Naive thymus-derived CD4-positive, alpha-beta T cell (primary cell): ENCODE measurements at regions not wholly inside any gene's neighbourhood (a gene's known extent, or its start where the extent isn't known, plus 50 kb on each side); places are given as distances from the start of the nearest gene placed in this dataset.
A peak's percentile ranks its signal among the peaks of the same experiment; 100 is the strongest.

Source experiments
- ATAC-seq: fragments of 150-1000 bp; cut with Tn5 transposase; 2 replicates; pipeline ENCODE4 v1.10.0; 2021; ENCODE audit warnings: mild to moderate bottlenecking, moderate library complexity
- CTCF ChIA-PET: fragments of 350-600 bp; sonication (Branson Sonifier 250); formaldehyde crosslinking; loops from one replicate; lab custom pipeline; 2021; ENCODE audit warnings: antibody characterized with exemption; lab: Charles Lee
- POLR2A ChIA-PET: fragments of 350-600 bp; sonication (Branson Sonifier 250); formaldehyde crosslinking; loops from one replicate; lab custom pipeline; 2021; ENCODE audit warnings: antibody characterized with exemption, inconsistent platforms; lab: Charles Lee
- DNase-seq, 9 donors: peaks; one replicate each; pipeline versions ENCODE4 v3.0.0 to v3.0.0-alpha.2; 2020 to 2022; ENCODE audit warnings: mixed read lengths in 1 of 9
- H3K27ac ChIP-seq: one replicate; pipeline ENCODE4 v1.7.0; 2013; ENCODE audit warnings: mild to moderate bottlenecking, low read depth, low read length, moderate library complexity
- H3K27me3 ChIP-seq, 2 donors: one replicate each; pipeline ENCODE4 v1.7.0; 2013; ENCODE audit warnings: low read length in 2 of 2, mild to moderate bottlenecking in 2 of 2, moderate library complexity in 2 of 2; ENCODE audit not compliant: control insufficient read depth in 2 of 2, insufficient read depth in 2 of 2
- H3K36me3 ChIP-seq, 3 experiments: 1 replicate in 2 of 3; 2 replicates in 1 of 3; pipeline ENCODE4 v1.7.0; 2013; ENCODE audit warnings: low read length in 3 of 3, mild to moderate bottlenecking in 3 of 3, moderate library complexity in 1 of 3; ENCODE audit not compliant: insufficient read depth in 3 of 3, control insufficient read depth in 2 of 3
- H3K4me1 ChIP-seq, 2 donors: one replicate each; pipeline ENCODE4 v1.7.0; 2013; ENCODE audit warnings: low read length in 2 of 2, mild to moderate bottlenecking in 2 of 2, moderate library complexity in 1 of 2; ENCODE audit not compliant: control insufficient read depth in 2 of 2, insufficient read depth in 2 of 2
- H3K4me3 ChIP-seq: 2 replicates; pipeline ENCODE4 v1.7.0; 2013; ENCODE audit warnings: mild to moderate bottlenecking, low read length
- H3K9me3 ChIP-seq, 3 experiments: 1 replicate in 2 of 3; 2 replicates in 1 of 3; pipeline ENCODE4 v1.7.0; 2013; ENCODE audit warnings: low read length in 3 of 3; ENCODE audit not compliant: control insufficient read depth in 2 of 3
- H3K27ac Mint-ChIP-seq, 9 donors: one replicate each; pipeline ENCODE4 v1.8.0; 2020 to 2022; ENCODE audit warnings: mixed read lengths in 9 of 9, mild to moderate bottlenecking in 8 of 9, moderate library complexity in 5 of 9, inconsistent platforms in 2 of 9
- H3K27me3 Mint-ChIP-seq, 5 donors: one replicate each; pipeline ENCODE4 v1.8.0; 2021 to 2022; ENCODE audit warnings: mixed read lengths in 5 of 5, mild to moderate bottlenecking in 1 of 5
- H3K36me3 Mint-ChIP-seq, 5 donors: one replicate each; pipeline ENCODE4 v1.8.0; 2020 to 2022; ENCODE audit warnings: mixed read lengths in 5 of 5, mild to moderate bottlenecking in 3 of 5, inconsistent platforms in 1 of 5
- H3K4me1 Mint-ChIP-seq, 7 donors: one replicate each; pipeline ENCODE4 v1.8.0; 2020 to 2022; ENCODE audit warnings: mixed read lengths in 7 of 7, mild to moderate bottlenecking in 3 of 7, inconsistent platforms in 1 of 7
- H3K4me3 Mint-ChIP-seq, 10 donors: one replicate each; pipeline ENCODE4 v1.8.0; 2020 to 2022; ENCODE audit warnings: mild to moderate bottlenecking in 10 of 10, mixed read lengths in 10 of 10, moderate library complexity in 6 of 10, inconsistent platforms in 2 of 10
- H3K9me3 Mint-ChIP-seq, 11 donors: one replicate each; pipeline ENCODE4 v1.8.0; 2020 to 2022; ENCODE audit warnings: mixed read lengths in 11 of 11, mild to moderate bottlenecking in 4 of 11, inconsistent platforms in 1 of 11, moderate library complexity in 1 of 11
- intact Hi-C, 2 donors: fragments of 100-400 bp; cut with micrococcal nuclease; formaldehyde crosslinking; loops; one replicate each; pipeline ENCODE4 v1.15.1; 2023

GRCh38 chr6:113741651-113742050 lies 115.5 kb upstream of the MARCKS start:
- ATAC-seq (no peak), DNase-seq (no peak)
- POLR2A ChIA-PET, result no interaction called here
- intact Hi-C loops, result no loop called here
- Histone ChIP-seq H3K27ac (no peak overlapping the region), H3K4me3 (no peak overlapping the region), H3K9me3 (no peaks in the 10 kb centered on the region), H3K27me3 (no peaks in the 10 kb centered on the region), H3K36me3 (no peaks in the 10 kb centered on the region), H3K4me1 (no peaks in the 10 kb centered on the region)
- Mint-ChIP-seq H3K27ac (no peak overlapping the region), H3K36me3 (no peaks in the 10 kb centered on the region), H3K4me3 (no peak overlapping the region), H3K27me3 (peaks cover 0 to 4% (median 0%) of the 10 kb centered on the region in 5 donors), H3K4me1 (no peaks in the 10 kb centered on the region), H3K9me3 (no peaks in the 10 kb centered on the region)
- CTCF ChIA-PET, result no interaction called here

DNA sequence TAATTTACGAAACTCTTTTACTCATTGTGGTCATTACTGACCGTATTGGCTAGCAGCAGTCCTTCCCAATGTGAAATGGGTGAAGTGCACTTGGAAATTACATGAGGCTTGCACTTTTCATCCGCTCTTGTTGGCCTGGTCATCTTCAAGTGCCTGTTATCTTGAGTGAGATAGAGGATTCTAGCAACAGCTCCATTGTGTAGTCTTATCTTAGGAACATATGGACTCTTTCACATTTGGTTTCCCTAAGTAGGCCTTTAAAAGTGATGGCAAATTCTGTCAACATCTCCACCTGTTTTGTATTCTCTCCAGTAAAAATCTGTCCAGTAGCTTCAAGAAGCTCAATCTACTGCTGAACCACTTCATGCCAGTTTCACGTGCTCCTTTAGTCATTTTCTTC lies 114.8 kb upstream of the MARCKS start:
- Histone ChIP-seq H3K36me3 (no peaks in the 10 kb centered on the region), H3K9me3 (no peaks in the 10 kb centered on the region), H3K27ac (no peak overlapping the region), H3K4me1 (no peaks in the 10 kb centered on the region), H3K4me3 (no peak overlapping the region), H3K27me3 (no peaks in the 10 kb centered on the region)
- no peak for DNase-seq
- ATAC-seq, result no peak
- Mint-ChIP-seq H3K36me3 (no peaks in the 10 kb centered on the region), H3K27ac (no peak overlapping the region), H3K9me3 (no peaks in the 10 kb centered on the region), H3K27me3 (peaks cover 0 to 4% (median 0%) of the 10 kb centered on the region in 5 donors), H3K4me1 (no peaks in the 10 kb centered on the region), H3K4me3 (no peak overlapping the region)
- POLR2A ChIA-PET, result no interaction called here
- intact Hi-C loops, result no loop called here
- CTCF ChIA-PET, result no interaction called here

- POLR2A ChIA-PET, result no interaction called here
- H3K4me3 ChIP-seq, result no peak overlapping the region
Measured at GRCh38 chr6:113744861-113745260, 112.3 kb upstream of the MARCKS start.

DNA sequence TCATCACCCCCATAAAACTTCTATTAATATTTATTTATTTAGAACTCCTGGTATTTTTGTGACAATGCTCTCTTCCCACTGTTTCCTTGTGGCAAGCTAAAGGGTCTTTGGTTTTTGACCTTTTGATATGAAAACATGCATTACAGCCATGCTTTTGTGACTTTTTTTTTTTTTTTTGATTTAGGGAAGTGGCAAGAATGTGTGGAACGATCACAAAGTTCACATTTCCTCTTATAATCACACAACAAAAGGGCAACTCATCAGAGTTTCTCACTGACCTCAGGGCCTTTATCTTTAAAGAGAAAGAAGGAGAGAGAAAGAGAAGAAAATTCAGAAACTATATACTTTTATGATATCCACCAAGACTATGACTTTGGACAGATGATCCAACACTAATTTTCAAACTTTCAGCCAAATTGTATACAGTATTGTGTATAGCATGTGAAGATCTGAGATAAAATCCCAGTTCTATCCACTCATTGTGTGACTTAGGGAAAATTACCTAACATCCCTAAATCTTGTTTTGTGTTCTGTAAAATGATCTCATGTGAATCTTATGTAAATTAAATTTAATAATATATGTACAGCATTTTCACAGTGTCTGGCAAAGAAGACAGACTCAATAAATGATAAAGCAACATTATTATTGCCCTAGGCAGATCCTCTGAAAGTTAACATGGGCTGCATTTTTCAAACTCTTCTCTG lies 106.8 kb upstream of the MARCKS start:
- H3K36me3 ChIP-seq, result no peaks in the 10 kb centered on the region
- H3K27ac ChIP-seq, result no peak overlapping the region
- H3K27ac Mint-ChIP-seq, result no peak overlapping the region
- ATAC-seq (no peak), DNase-seq (no peak)
- H3K9me3 Mint-ChIP-seq, result peaks cover 0 to 5% (median 0%) of the 10 kb centered on the region in 11 donors
- H3K36me3 Mint-ChIP-seq, result no peaks in the 10 kb centered on the region
- peaks cover 0 to 2% (median 0%) of the 10 kb centered on the region in 7 donors for H3K4me1 Mint-ChIP-seq
- no peak overlapping the region for H3K4me3 Mint-ChIP-seq
- ChIA-PET CTCF (no interaction called here), POLR2A (no interaction called here)
- H3K4me1 ChIP-seq, result no peaks in the 10 kb centered on the region
- H3K9me3 ChIP-seq, result no peaks in the 10 kb centered on the region
- H3K27me3 ChIP-seq, result no peaks in the 10 kb centered on the region
- H3K27me3 Mint-ChIP-seq, result peaks cover 0 to 3% (median 0%) of the 10 kb centered on the region in 5 donors
- intact Hi-C loops, result no loop called here
- no peak overlapping the region for H3K4me3 ChIP-seq

More at GRCh38 chr6:113744861-113745260, 112.3 kb upstream of the MARCKS start:
- CTCF ChIA-PET, result no interaction called here
- Histone ChIP-seq H3K36me3 (no peaks in the 10 kb centered on the region), H3K4me1 (no peaks in the 10 kb centered on the region), H3K9me3 (no peaks in the 10 kb centered on the region), H3K27ac (no peak overlapping the region), H3K27me3 (no peaks in the 10 kb centered on the region)
- H3K4me3 Mint-ChIP-seq, result no peak overlapping the region
- no peaks in the 10 kb centered on the region for H3K36me3 Mint-ChIP-seq
- peaks cover 0 to 3% (median 0%) of the 10 kb centered on the region in 5 donors for H3K27me3 Mint-ChIP-seq
- no peaks in the 10 kb centered on the region for H3K4me1 Mint-ChIP-seq
- intact Hi-C loops, result no loop called here
- peak overlapping the region in 1 of 9 donors; percentile 50 for H3K27ac Mint-ChIP-seq
- no peak for DNase-seq
- H3K9me3 Mint-ChIP-seq, result peaks cover 0 to 5% (median 0%) of the 10 kb centered on the region in 11 donors
- no peak for ATAC-seq

DNA sequence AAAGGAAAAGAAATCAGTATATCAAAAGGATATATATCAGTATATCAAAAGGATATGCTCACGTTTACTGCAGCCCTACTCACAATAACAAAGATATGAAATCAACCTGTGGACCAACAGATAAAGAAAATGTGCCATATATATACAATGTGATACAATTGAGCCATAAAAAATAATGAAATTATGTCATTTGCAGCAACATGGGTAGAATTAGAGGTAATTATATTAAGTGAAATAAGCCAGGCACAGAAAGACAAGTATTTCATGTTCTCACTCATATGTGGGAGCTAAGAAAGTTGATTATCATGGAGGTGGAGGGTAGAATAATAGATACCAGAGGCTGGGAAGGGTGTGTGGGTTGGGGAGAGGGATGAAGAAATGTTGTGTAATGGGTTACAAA lies 102.9 kb upstream of the MARCKS start:
- no peak for ATAC-seq
- Mint-ChIP-seq H3K9me3 (peaks cover 0 to 2% (median 0%) of the 10 kb centered on the region in 11 donors), H3K36me3 (no peaks in the 10 kb centered on the region), H3K4me3 (no peak overlapping the region), H3K27me3 (peaks cover 0 to 8% (median 0%) of the 10 kb centered on the region in 5 donors), H3K27ac (no peak overlapping the region), H3K4me1 (peaks cover 0 to 2% (median 0%) of the 10 kb centered on the region in 7 donors)
- no peak overlapping the region for H3K4me3 ChIP-seq
- H3K4me1 ChIP-seq, result no peaks in the 10 kb centered on the region
- no peaks in the 10 kb centered on the region for H3K27me3 ChIP-seq
- H3K9me3 ChIP-seq, result no peaks in the 10 kb centered on the region
- no peak overlapping the region for H3K27ac ChIP-seq
- no peak for DNase-seq
- POLR2A ChIA-PET, result no interaction called here
- CTCF ChIA-PET, result no interaction called here
- no peaks in the 10 kb centered on the region for H3K36me3 ChIP-seq
- intact Hi-C loops, result no loop called here

DNA sequence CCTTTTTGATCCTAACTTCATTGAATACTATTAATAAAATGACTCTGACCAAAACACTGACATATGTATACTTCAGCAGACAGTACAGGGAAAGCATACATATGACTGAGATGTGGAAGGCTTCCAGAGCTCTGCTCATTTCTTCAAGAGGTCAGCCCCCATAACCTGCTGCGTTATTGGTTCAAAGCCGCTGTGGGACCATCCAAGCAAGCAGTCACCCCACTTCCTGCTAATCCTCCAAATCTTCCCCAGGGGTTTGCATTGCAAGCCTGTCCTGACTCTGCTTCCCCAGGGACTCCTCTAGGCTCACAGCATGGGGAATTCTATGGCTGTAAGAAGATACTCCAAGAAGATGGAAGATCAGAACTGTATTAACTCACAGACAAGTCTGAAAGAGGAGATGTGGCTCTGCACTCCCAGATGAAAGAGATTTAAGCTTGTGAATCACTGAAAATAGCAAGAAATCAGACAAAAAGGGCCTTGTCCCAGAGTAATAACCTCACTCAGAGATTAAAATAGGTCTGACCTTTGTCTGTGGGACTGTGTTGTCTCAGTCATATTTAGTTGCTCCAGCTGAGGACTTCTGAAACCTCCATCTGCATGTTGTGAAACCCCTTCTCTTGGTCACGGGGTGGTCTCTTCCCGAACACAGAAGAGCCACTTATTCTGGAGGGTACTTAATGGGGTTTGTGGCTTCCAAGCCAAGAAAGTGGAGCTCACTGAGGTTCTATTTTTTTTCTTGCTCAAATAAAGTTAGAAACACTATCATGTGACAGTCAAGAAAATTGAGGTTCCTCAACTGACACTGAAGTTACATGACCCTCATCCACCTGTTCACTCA lies 101.5 kb upstream of the MARCKS start:
- no peaks in the 10 kb centered on the region for H3K9me3 ChIP-seq
- Mint-ChIP-seq H3K27me3 (peaks cover 0 to 5% (median 0%) of the 10 kb centered on the region in 5 donors), H3K4me3 (no peak overlapping the region), H3K36me3 (no peaks in the 10 kb centered on the region), H3K9me3 (no peaks in the 10 kb centered on the region), H3K27ac (no peak overlapping the region), H3K4me1 (no peaks in the 10 kb centered on the region)
- CTCF ChIA-PET, result no interaction called here
- no peak overlapping the region for H3K4me3 ChIP-seq
- POLR2A ChIA-PET, result no interaction called here
- no peaks in the 10 kb centered on the region for H3K36me3 ChIP-seq
- H3K4me1 ChIP-seq, result no peaks in the 10 kb centered on the region
- H3K27ac ChIP-seq, result no peak overlapping the region
- H3K27me3 ChIP-seq, result no peaks in the 10 kb centered on the region
- intact Hi-C loops, result no loop called here
- no peak for ATAC-seq
- no peak for DNase-seq
